K562 (cell line): ENCODE measurements at regions not wholly inside any gene's neighbourhood (a gene's known extent, or its start where the extent isn't known, plus 50 kb on each side); places are given as distances from the start of the nearest gene placed in this dataset.

Experiments
- ATAC-seq: fragments of 200-7000 bp; cut with Tn5 transposase; 3 replicates; pipeline ENCODE4 v1.9.1; 2020; ENCODE audit warnings: moderate library complexity
- BruUV-seq: library from RNA; stranded (reverse); fragments of 400-500 nt; replicated peaks from 2 replicates; lab custom pipeline; 2021; lab: Mats Ljungman, UMichigan
- CTCF ChIA-PET: fragments of 300-600 bp; formaldehyde crosslinking; extraction: SDS; loops from one replicate; lab custom pipeline; 2021; ENCODE audit warnings: low intra/inter-chr PET ratio; lab: Yijun Ruan, JAX
- POLR2A ChIA-PET: fragments of 300-600, 350-650 bp; sonication (Branson Sonifier 250); formaldehyde crosslinking; extraction: SDS; loops from one replicate; lab custom pipeline; 2021; ENCODE audit warnings: antibody characterized with exemption, inconsistent platforms; lab: Yijun Ruan, JAX
- DNase-seq, 4 experiments: peaks; one replicate each; pipeline versions ENCODE4 v3.0.0 to v3.0.0-alpha.2; 2011 to 2018; ENCODE audit warnings: low spot score in 3 of 4, mixed read lengths in 3 of 4; ENCODE audit errors: extremely low read depth in 1 of 4
- FAIRE-seq: peaks from 2 replicates; lab custom pipeline; 2011; peaks lifted over from hg19 to GRCh38; lab: Jason Lieb, UNC
- H2AFZ ChIP-seq: 2 replicates; pipeline ENCODE4 v1.6.0; 2011; ENCODE audit warnings: low read depth, low read length, control low read depth, inconsistent platforms
- H3K27ac ChIP-seq: fragments of 200-600 bp; 3 replicates; pipeline ENCODE4 v1.8.0; 2011; ENCODE audit warnings: low read depth, mild to moderate bottlenecking, control low read depth, inconsistent platforms, low read length, moderate library complexity, mixed read lengths; ENCODE audit errors: extremely low read depth
- H3K27me3 ChIP-seq, 2 experiments: fragments of 300-600 bp in 1 of 2; 2 replicates in 1 of 2; 3 replicates in 1 of 2; pipeline versions ENCODE4 v1.6.0 to v1.8.0; 2011; ENCODE audit warnings: inconsistent platforms in 2 of 2, low read length in 2 of 2, mild to moderate bottlenecking in 1 of 2, mixed read lengths in 1 of 2, moderate library complexity in 1 of 2; ENCODE audit not compliant: control insufficient read depth in 2 of 2, insufficient read depth in 2 of 2
- H3K36me3 ChIP-seq: fragments of 300-600 bp; 3 replicates; pipeline ENCODE4 v1.8.0; 2011; ENCODE audit warnings: mild to moderate bottlenecking, low read length, inconsistent platforms; ENCODE audit not compliant: control insufficient read depth, insufficient read depth
- H3K4me1 ChIP-seq, 2 experiments: fragments of 200-600 bp in 1 of 2; replicated peaks in 1 of 2; 2 replicates in 1 of 2; 3 replicates in 1 of 2; pipeline versions ENCODE4 v1.5.1 to v1.8.0; 2011; ENCODE audit warnings: inconsistent platforms in 2 of 2, low read length in 2 of 2, mild to moderate bottlenecking in 1 of 2, mixed read lengths in 1 of 2, moderate library complexity in 1 of 2; ENCODE audit not compliant: control insufficient read depth in 2 of 2, insufficient read depth in 2 of 2
- H3K4me2 ChIP-seq: 2 replicates; pipeline ENCODE4 v1.6.1; 2011; ENCODE audit warnings: low read length, control low read depth, inconsistent platforms, mixed read lengths; ENCODE audit not compliant: insufficient read depth
- H3K4me3 ChIP-seq: fragments of 200-600 bp; sonication (generic), shearing (Covaris generic); 2 replicates; pipeline ENCODE4 v1.5.1; 2016; ENCODE audit warnings: control low read depth, inconsistent platforms
- H3K79me2 ChIP-seq: fragments of 200-600 bp; 3 replicates; pipeline ENCODE4 v1.8.0; 2011; ENCODE audit warnings: low read length, inconsistent platforms; ENCODE audit not compliant: control insufficient read depth, insufficient read depth
- H3K9ac ChIP-seq, 2 experiments: 2 replicates each; pipeline versions ENCODE4 v1.6.0 to v1.6.1; 2011; ENCODE audit warnings: low read depth in 2 of 2, low read length in 2 of 2, control low read depth in 1 of 2, inconsistent platforms in 1 of 2, mild to moderate bottlenecking in 1 of 2, mixed read lengths in 1 of 2; ENCODE audit not compliant: insufficient read depth in 1 of 2
- H3K9me1 ChIP-seq: one replicate; pipeline ENCODE4 v1.6.0; 2011; ENCODE audit warnings: inconsistent platforms, mild to moderate bottlenecking, low read length, moderate library complexity; ENCODE audit not compliant: control insufficient read depth, insufficient read depth
- H3K9me3 ChIP-seq: replicated peaks from 2 replicates; pipeline ENCODE4 v1.5.1; 2011; ENCODE audit warnings: low read depth, low read length, inconsistent platforms; ENCODE audit not compliant: control insufficient read depth, insufficient read depth
- H4K20me1 ChIP-seq: replicated peaks from 2 replicates; pipeline ENCODE4 v1.6.1; 2011; ENCODE audit warnings: low read length, inconsistent platforms, mixed read lengths; ENCODE audit not compliant: control insufficient read depth, insufficient read depth
- EHMT2 ChIP-seq: fragments of 450-650 bp; IDR thresholded peaks from 2 replicates; pipeline ENCODE4 v1.6.1; 2018; ENCODE audit warnings: antibody characterized with exemption
- FOXP1 ChIP-seq: sonication (generic); formaldehyde crosslinking; IDR thresholded peaks from 2 replicates; pipeline ENCODE4 v1.8.0; 2022; ENCODE audit warnings: mild to moderate bottlenecking, missing genetic modification reagents
- MEIS2 ChIP-seq: fragments of 450-650 bp; IDR thresholded peaks from 2 replicates; pipeline ENCODE4 v1.6.1; 2014; ENCODE audit warnings: mild to moderate bottlenecking; ENCODE audit not compliant: partially characterized antibody
- PKNOX1 ChIP-seq: fragments of 450-650 bp; IDR thresholded peaks from 2 replicates; pipeline ENCODE4 v1.6.1; 2016
- RNF219 ChIP-seq: fragments of 250-450 bp; sonication (Bioruptor Pico); IDR thresholded peaks from 2 replicates; pipeline ENCODE4 v1.5.0; 2022; ENCODE audit warnings: mild to moderate bottlenecking
- SRSF1 ChIP-seq: fragments of 200-400 bp; formaldehyde crosslinking; IDR thresholded peaks from 2 replicates; pipeline ENCODE4 v1.6.1; 2017; ENCODE audit warnings: mild to moderate bottlenecking, low read depth, low read length, moderate library complexity
- STAT5B ChIP-seq: fragments of 250-450 bp; sonication (Bioruptor Pico); IDR thresholded peaks from 2 replicates; pipeline ENCODE4 v1.8.0; 2021; ENCODE audit warnings: mild to moderate bottlenecking, inconsistent platforms
- TEAD1 ChIP-seq, 2 experiments: fragments of 450-650 bp in 1 of 2; sonication (generic) in 1 of 2; formaldehyde crosslinking; IDR thresholded peaks; 2 replicates each; pipeline versions ENCODE4 v1.4.0 to v1.8.0; 2020 to 2022; ENCODE audit warnings: mild to moderate bottlenecking in 2 of 2, missing genetic modification reagents in 1 of 2
- ZNF184 ChIP-seq: sonication (generic); formaldehyde crosslinking; IDR thresholded peaks from 2 replicates; pipeline ENCODE4 v1.5.0; 2020; ENCODE audit warnings: missing genetic modification reagents
- ZNF197 ChIP-seq: fragments of 200-800 bp; sonication (Bioruptor generic); IDR thresholded peaks from 2 replicates; pipeline ENCODE4 v1.6.1; 2016; ENCODE audit warnings: low read depth, missing genetic modification characterization, missing compliant biosample characterization
- ZNF347 ChIP-seq: fragments of 450-650 bp; formaldehyde crosslinking; IDR thresholded peaks from 2 replicates; pipeline ENCODE4 v1.4.0; 2020; ENCODE audit warnings: low read depth, mild to moderate bottlenecking, moderate library complexity
- ZNF644 ChIP-seq: fragments of 200-800 bp; sonication (Bioruptor generic); IDR thresholded peaks from 2 replicates; pipeline ENCODE4 v1.6.1; 2016; ENCODE audit warnings: low read depth, missing genetic modification characterization, missing compliant biosample characterization
- WGBS: fragments of 100-300 bp; shearing (Covaris generic); methylation state at CpG from one replicate; pipeline ENCODE4 v1.1.6; 2016; ENCODE audit warnings: low coverage, mixed read lengths; ENCODE audit not compliant: insufficient coverage; ENCODE audit errors: missing lambda C conversion rate; 5-methylcytosine and 5-hydroxymethylcytosine counted together
- in situ Hi-C: fragments of 300-500 bp; cut with MboI; formaldehyde crosslinking; loops from 4 replicates; pipeline ENCODE4 v1.15.0; 2018; ENCODE audit warnings: inconsistent platforms, mixed read lengths
- intact Hi-C: fragments of 100-400 bp; cut with micrococcal nuclease; formaldehyde crosslinking; loops from 2 replicates; pipeline ENCODE4 v1.14.2; 2022
- TF ChIP-seq, protein P1 (sequence below): IDR thresholded peaks from 2 replicates; pipeline ENCODE4 v1.6.1; 2011; ENCODE audit not compliant: insufficient read length; ENCODE audit errors: extremely low read depth

- H3K27me3 ChIP-seq = peaks cover 24 to 65% of the 10 kb centered on the region in 2 experiments
- FAIRE-seq (no peak), DNase-seq (no peak), ATAC-seq (no peak)
- H3K4me1 ChIP-seq = no peaks in the 10 kb centered on the region; a peak in 1 of 5 replicates
- no peaks in the 10 kb centered on the region for H3K79me2 ChIP-seq
- intact Hi-C loops = no loop called here
- no peak overlapping the region for H3K27ac ChIP-seq
- no peaks in the 10 kb centered on the region for H3K9me1 ChIP-seq
- H3K36me3 ChIP-seq = no peaks in the 10 kb centered on the region
- no peaks in the 10 kb centered on the region for H3K9me3 ChIP-seq
- POLR2A ChIA-PET = interaction anchor here (0.6 kb wide), 2 partner anchors 16 to 21 kb away, joined by 3 read pairs; no protein-coding TSS in a partner anchor
- no peak overlapping the region for H3K9ac ChIP-seq
- no peak overlapping the region for H2AFZ ChIP-seq
- in situ Hi-C loops = no loop called here
- no TSS peak for BruUV-seq
- WGBS = under 1% methylated on average over 12 of the region's 12 CpGs
- H4K20me1 ChIP-seq = no peaks in the 10 kb centered on the region
- CTCF ChIA-PET = no interaction called here
- TF ChIP-seq ZNF347 (CRISPR knock-in tag) (no peak), ZNF644 (tag) (no peak), FOXP1 (CRISPR knock-in tag) (no peak), ZNF184 (CRISPR knock-in tag) (no peak), ZNF197 (CRISPR knock-in tag) (no peak), PKNOX1 (no peak), TEAD1 (CRISPR knock-in tag; IDR thresholded peaks at IDR 0.05) (no peak), EHMT2 (no peak), RNF219 (no peak), MEIS2 (no peak), STAT5B (CRISPR knock-in tag) (no peak), SRSF1 (no peak)
- TF ChIP-seq, protein P1, sequence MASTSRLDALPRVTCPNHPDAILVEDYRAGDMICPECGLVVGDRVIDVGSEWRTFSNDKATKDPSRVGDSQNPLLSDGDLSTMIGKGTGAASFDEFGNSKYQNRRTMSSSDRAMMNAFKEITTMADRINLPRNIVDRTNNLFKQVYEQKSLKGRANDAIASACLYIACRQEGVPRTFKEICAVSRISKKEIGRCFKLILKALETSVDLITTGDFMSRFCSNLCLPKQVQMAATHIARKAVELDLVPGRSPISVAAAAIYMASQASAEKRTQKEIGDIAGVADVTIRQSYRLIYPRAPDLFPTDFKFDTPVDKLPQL = no peak
- H3K4me2 ChIP-seq = no peak overlapping the region
- no peak overlapping the region for H3K4me3 ChIP-seq
Measured at GRCh38 chr10:3263747-3264146, 91.2 kb upstream of the PITRM1 start.
